ENCODE measurements at regions not wholly inside any gene's neighbourhood (a gene's known extent, or its start where the extent isn't known, plus 50 kb on each side); places are given as distances from the start of the nearest gene placed in this dataset.
A peak's percentile ranks its signal among the peaks of the same experiment; 100 is the strongest.

- H3K27me3 ChIP-seq: no peaks in the 10 kb centered on the region
- DNase-seq (no peak), ATAC-seq (no peak)
- no peak overlapping the region for H3K4me3 ChIP-seq
- intact Hi-C loops (cut with DNase I): no loop called here
- no peaks in the 10 kb centered on the region for H3K36me3 ChIP-seq
- H3K9me3 ChIP-seq: no peaks in the 10 kb centered on the region
- H3K27ac ChIP-seq: no peak overlapping the region
- no peaks in the 10 kb centered on the region for H3K4me1 ChIP-seq
- TF ChIP-seq POLR2A (IDR thresholded peaks at IDR 0.05) (no peak), CTCF (IDR thresholded peaks at IDR 0.05) (no peak)
Measured at GRCh38 chr3:25015599-25015998, 412.5 kb upstream of the RARB start.

GRCh38 chr3:25018909-25019308 is 409.2 kb upstream of the RARB start:
- no peaks in the 10 kb centered on the region for H3K36me3 ChIP-seq
- H3K27ac ChIP-seq: no peak overlapping the region
- TF ChIP-seq CTCF (IDR thresholded peaks at IDR 0.05): no peak
- no peak for TF ChIP-seq POLR2A (IDR thresholded peaks at IDR 0.05)
- H3K4me1 ChIP-seq: no peaks in the 10 kb centered on the region
- no peak overlapping the region for H3K4me3 ChIP-seq
- intact Hi-C loops (cut with DNase I): no loop called here
- no peak for DNase-seq
- ATAC-seq: no peak
- H3K9me3 ChIP-seq: no peaks in the 10 kb centered on the region
- H3K27me3 ChIP-seq: no peaks in the 10 kb centered on the region

- no peak overlapping the region for H3K27ac ChIP-seq
- H3K9me3 ChIP-seq: no peaks in the 10 kb centered on the region
- ATAC-seq (no peak), DNase-seq (no peak)
- WGBS (ENCODE audit: insufficient coverage, low coverage, low lambda C conversion rate, missing lambda C conversion rate): 39% methylated on average over 2 of the region's 2 CpGs
- TF ChIP-seq POLR2A (IDR thresholded peaks at IDR 0.05) (no peak), CTCF (IDR thresholded peaks at IDR 0.05) (no peak)
- no peaks in the 10 kb centered on the region for H3K4me1 ChIP-seq
- intact Hi-C loops (cut with DNase I): no loop called here
- no peaks in the 10 kb centered on the region for H3K27me3 ChIP-seq
- no peak overlapping the region for H3K4me3 ChIP-seq
- H3K36me3 ChIP-seq: no peaks in the 10 kb centered on the region
Measured at GRCh38 chr3:25019506-25019905, 408.6 kb upstream of the RARB start.

- no peak for DNase-seq
- Histone ChIP-seq H3K4me1 (no peaks in the 10 kb centered on the region), H3K36me3 (no peaks in the 10 kb centered on the region), H3K27me3 (no peaks in the 10 kb centered on the region), H3K4me3 (no peak overlapping the region), H3K27ac (no peak overlapping the region), H3K9me3 (no peaks in the 10 kb centered on the region)
- intact Hi-C loops (cut with DNase I): no loop called here
- WGBS (ENCODE audit: insufficient coverage, low coverage, low lambda C conversion rate, missing lambda C conversion rate): 54% methylated on average over 3 of the region's 3 CpGs
- TF ChIP-seq POLR2A (IDR thresholded peaks at IDR 0.05) (no peak), CTCF (IDR thresholded peaks at IDR 0.05) (peak; percentile 48 to 56 (median 52))
- peak; percentile 48 to 62 (median 54) for ATAC-seq
Measured at GRCh38 chr3:25021816-25022215, 406.2 kb upstream of the RARB start.

GRCh38 chr3:25023876-25024275 is 404.2 kb upstream of the RARB start:
- H3K4me1 ChIP-seq: no peaks in the 10 kb centered on the region
- H3K27me3 ChIP-seq: no peaks in the 10 kb centered on the region
- H3K9me3 ChIP-seq: no peaks in the 10 kb centered on the region
- ATAC-seq (no peak), DNase-seq (no peak)
- WGBS (ENCODE audit: insufficient coverage, low coverage, low lambda C conversion rate, missing lambda C conversion rate): 74% methylated on average over 2 of the region's 2 CpGs
- H3K4me3 ChIP-seq: no peak overlapping the region
- TF ChIP-seq CTCF (IDR thresholded peaks at IDR 0.05) (no peak), POLR2A (IDR thresholded peaks at IDR 0.05) (no peak)
- intact Hi-C loops (cut with DNase I): no loop called here
- no peak overlapping the region for H3K27ac ChIP-seq
- H3K36me3 ChIP-seq: no peaks in the 10 kb centered on the region

Data from right lobe of liver (tissue), 6 donors.